SK-N-SH treated with all-trans-retinoic acid at 6 μM for 48 hours (cell line): ENCODE measurements at regions not wholly inside any gene's neighbourhood (a gene's known extent, or its start where the extent isn't known, plus 50 kb on each side); places are given as distances from the start of the nearest gene placed in this dataset.

ENCODE experiments used
- ARNTL ChIP-seq: fragments of 450-650 bp; formaldehyde crosslinking; IDR thresholded peaks from 2 replicates; pipeline ENCODE4 v1.5.0; 2020; ENCODE audit warnings: low read depth, mild to moderate bottlenecking, moderate library complexity, borderline replicate concordance
- GLIS3 ChIP-seq: fragments of 250-450 bp; sonication (Bioruptor Pico); IDR thresholded peaks from 2 replicates; pipeline ENCODE4 v1.5.0; 2020; ENCODE audit warnings: mild to moderate bottlenecking, moderate library complexity
- PATZ1 ChIP-seq: fragments of 250-450 bp; sonication (Bioruptor Pico); IDR thresholded peaks from 2 replicates; pipeline ENCODE4 v1.8.0; 2020; ENCODE audit warnings: mild to moderate bottlenecking, moderate library complexity, borderline replicate concordance
- PPARA ChIP-seq: fragments of 250-450 bp; sonication (Bioruptor Pico); IDR thresholded peaks from 2 replicates; pipeline ENCODE4 v1.5.0; 2020; ENCODE audit warnings: mild to moderate bottlenecking, borderline replicate concordance
- RARB ChIP-seq: fragments of 250-450 bp; sonication (Bioruptor Pico); IDR thresholded peaks from 2 replicates; pipeline ENCODE4 v1.8.0; 2021; ENCODE audit warnings: mild to moderate bottlenecking, moderate library complexity
- ZC3H10 ChIP-seq: fragments of 250-450 bp; sonication (Bioruptor Pico); IDR thresholded peaks from 2 replicates; pipeline ENCODE4 v1.5.1; 2021; ENCODE audit warnings: mild to moderate bottlenecking, moderate library complexity
- ZFP3 ChIP-seq: fragments of 250-450 bp; sonication (Bioruptor Pico); IDR thresholded peaks from 2 replicates; pipeline ENCODE4 v1.5.0; 2020; ENCODE audit warnings: mild to moderate bottlenecking, moderate library complexity
- TF ChIP-seq, protein P1 (sequence below): fragments of 250-450 bp; sonication (Bioruptor Pico); IDR thresholded peaks from 2 replicates; pipeline ENCODE4 v1.5.1; 2020; ENCODE audit warnings: low read depth, mild to moderate bottlenecking, moderate library complexity

DNA sequence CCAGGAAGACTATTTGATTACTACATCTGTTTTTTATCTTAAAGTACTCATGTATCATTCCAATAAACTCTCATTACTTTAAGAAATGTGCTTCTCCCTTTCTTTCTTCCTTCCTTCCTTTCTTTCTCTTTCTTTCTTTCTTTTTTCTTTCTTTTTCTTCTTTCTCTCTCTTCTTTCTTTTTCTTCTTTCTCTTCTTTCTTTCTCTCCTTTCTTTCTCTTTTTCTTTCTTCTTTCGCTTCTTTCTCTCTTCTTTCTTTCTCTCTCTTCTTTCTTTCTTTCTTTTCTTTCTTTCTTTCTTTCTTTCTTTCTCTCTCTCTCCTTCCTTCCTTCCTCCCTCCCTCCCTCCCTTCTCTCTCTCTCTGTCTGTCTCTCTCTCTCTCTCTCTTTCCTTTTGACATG lies 298.6 kb upstream of the ANKH start:
- no peak for TF ChIP-seq ZFP3 (CRISPR knock-in tag)
- no peak for TF ChIP-seq ZC3H10 (CRISPR knock-in tag)
- no peak for TF ChIP-seq PATZ1
- TF ChIP-seq ARNTL (CRISPR knock-in tag) = no peak
- TF ChIP-seq RARB (CRISPR knock-in tag) = no peak
- TF ChIP-seq GLIS3 (CRISPR knock-in tag) = no peak
- TF ChIP-seq PPARA = no peak
- TF ChIP-seq, protein P1, sequence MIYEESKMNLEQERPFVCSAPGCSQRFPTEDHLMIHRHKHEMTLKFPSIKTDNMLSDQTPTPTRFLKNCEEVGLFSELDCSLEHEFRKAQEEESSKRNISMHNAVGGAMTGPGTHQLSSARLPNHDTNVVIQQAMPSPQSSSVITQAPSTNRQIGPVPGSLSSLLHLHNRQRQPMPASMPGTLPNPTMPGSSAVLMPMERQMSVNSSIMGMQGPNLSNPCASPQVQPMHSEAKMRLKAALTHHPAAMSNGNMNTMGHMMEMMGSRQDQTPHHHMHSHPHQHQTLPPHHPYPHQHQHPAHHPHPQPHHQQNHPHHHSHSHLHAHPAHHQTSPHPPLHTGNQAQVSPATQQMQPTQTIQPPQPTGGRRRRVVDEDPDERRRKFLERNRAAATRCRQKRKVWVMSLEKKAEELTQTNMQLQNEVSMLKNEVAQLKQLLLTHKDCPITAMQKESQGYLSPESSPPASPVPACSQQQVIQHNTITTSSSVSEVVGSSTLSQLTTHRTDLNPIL = no peak
